ENCODE measurements at regions not wholly inside any gene's neighbourhood (a gene's known extent, or its start where the extent isn't known, plus 50 kb on each side); places are given as distances from the start of the nearest gene placed in this dataset.
"Not testable (repeated sequence)": the region's sequence is repeated elsewhere in the genome, so short reads cannot be mapped to it uniquely, and the experiment has no call there.

DNA sequence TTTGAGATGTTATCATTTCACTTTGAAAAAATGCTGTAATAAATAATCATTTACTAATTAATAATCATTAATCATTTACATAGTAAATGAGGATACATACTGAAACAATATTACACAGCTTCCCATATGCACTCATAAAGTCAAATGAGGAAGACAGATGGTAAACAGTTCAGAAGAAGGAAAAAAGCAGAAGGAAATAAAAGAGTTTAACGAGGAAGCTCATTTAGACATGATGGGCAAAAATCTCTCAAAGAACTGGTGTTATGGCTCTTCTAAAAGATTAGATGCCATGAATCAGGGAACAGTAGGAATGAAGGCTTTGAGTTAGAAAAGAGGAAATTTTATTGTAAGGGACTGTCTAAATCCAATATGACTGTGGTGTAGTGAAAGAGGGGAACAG lies 347.6 kb downstream of the PTPRC start:
- DNase-seq: no peak

DNA sequence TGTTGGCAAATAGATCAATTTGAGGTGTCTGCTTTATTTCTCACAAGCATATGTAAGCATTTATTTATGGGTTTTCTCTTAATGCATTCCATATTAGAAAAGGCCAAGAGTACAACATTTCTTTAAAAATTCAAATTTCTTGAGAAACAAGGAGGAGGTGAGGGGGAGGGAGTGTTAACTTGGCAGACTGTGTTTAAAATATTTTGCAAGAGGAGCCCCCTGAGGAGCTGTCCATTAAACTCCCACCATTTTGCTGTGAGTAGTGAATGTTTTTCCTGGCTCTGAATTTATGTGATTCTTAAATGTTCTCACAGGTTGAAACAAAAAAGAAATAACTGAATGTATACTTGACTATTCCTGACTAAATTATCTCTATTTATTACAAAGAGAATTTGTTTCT lies 363.8 kb downstream of the PTPRC start:
- no peak for DNase-seq

- DNase-seq: no peak
These were observed 368.6 kb downstream of the PTPRC start for GRCh38 chr1:199007423-199007822.

DNA sequence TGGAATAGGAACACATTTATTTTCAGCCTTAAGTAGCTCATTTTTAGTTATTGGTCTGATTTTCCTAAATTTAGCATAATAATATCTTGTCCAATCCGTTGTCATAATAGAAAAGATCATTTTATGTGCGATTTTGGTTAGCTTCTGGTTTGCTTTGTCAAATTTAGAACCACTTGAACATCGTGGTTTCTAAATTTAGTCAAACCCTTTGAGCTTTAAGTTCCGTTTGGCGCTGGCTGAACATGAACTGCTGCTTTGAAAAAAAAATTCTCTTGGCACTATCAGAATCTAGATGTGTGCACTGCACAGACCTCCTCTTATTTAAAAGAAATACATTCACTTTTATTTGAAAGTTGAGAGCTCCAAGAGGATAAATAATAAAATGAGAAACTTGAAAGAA lies 370.6 kb downstream of the PTPRC start:
- no peak for DNase-seq

GRCh38 chr1:199010492-199010891 lies 371.7 kb downstream of the PTPRC start:
- DNase-seq: no peak

GRCh38 chr1:199010933-199011332 lies 372.1 kb downstream of the PTPRC start:
- no peak for DNase-seq

DNA sequence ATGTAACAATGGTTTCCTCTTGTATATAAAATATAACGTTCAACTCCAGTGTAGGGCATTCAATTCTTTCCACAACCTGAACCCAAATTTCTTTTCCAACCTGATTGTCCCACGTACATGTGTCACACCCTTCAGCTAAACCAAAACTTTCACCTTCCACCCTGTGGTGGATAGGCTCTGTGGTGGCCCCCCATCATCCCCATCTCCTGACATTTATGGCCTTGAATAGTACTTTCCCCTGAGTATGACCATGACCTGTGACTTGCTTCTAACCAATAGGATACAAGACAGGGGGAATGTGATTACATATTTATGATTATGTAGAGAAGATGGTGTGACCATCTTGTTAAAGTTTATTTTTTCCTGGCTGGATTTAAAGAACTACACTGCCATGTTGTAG lies 377.0 kb downstream of the PTPRC start:
- no peak for DNase-seq

DNA sequence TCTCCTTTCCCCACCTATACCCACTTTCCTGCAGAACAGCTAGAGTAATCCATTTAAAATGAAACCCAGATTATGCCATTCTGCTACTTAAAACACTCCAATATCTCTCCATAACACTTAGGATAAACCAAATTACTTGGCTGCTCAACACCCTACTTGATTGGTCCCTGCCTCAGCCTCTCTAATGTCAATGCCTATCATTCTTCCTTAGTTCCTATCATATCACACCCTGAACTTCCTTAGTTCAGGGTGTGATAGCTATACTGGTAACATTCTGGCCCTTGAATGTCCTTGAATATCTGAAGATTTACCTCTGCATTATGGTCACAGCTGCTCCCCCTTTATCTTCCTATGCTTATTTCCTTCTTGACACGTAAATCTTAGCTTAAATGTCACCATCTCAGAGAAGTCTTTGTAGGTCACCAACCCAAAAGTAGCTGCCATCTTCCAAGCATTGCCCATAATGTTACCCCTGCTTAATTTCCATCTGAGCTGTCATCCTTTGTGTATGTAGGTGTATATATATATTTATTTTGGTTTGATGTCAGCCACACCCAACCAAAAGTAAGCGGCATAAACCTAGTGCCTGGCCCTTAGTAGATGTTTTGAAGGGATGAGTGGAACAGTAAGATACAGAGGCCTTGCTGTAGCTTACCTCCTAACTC lies 379.8 kb downstream of the PTPRC start:
- DNase-seq: no peak

DNA sequence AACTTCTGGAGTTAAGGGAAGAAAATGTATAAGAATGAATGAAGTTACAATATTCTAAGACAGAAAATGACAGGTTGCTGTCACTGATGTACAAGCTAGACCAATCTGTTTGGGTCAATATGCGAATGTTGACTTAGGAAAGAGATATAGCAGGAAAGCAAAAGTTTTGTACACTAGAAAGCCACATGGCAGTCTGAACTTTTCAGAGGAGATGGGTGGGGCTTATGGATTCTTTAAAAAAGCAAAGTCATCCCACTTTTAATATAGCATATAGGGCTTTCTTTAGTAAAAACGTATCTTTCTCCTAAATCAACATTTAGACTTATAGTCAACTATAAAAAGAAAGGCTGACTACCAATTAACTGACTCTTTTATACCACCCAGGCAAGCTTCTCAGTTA lies 381.2 kb downstream of the PTPRC start:
- DNase-seq: no peak

DNA sequence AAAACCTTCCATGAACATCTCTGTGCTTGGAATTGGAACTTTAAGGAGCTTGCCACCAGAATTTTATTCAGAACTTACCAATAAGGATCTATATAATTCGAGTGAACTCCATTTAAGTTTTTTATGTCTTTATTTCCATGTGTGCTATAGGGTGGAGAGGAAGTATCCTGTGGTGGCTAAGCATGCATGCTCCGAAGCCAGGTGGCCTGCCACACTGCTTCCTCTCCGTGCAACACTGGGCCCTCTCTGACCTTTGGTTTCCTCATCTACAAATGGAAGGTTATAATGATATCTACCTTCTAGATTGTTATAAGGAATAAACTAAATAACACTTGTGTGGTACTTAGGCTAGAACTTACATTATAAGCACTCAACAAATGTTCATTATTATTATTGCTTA lies 382.1 kb downstream of the PTPRC start:
- no peak for DNase-seq

GRCh38 chr1:199029401-199029800 lies 390.6 kb downstream of the PTPRC start:
- DNase-seq: no peak

DNA sequence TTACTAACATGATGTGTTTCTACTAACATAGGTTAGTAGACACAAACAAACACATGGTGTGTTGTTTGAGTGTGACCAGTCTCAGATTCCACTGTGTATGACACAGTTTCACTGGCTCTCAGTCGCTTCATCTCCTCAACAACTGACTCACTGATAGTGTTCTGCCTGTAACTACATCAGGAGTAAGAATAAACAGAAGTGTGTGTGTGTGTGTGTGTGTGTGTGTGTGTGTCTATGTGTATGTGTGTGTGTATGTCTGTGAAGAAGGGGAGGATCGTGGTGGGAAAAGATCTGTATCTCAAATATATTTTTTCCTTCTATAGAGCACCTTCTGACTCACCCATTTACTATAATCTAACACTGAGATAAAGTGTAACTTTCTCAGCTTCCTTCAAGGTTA lies 391.0 kb downstream of the PTPRC start:
- no peak for DNase-seq

DNA sequence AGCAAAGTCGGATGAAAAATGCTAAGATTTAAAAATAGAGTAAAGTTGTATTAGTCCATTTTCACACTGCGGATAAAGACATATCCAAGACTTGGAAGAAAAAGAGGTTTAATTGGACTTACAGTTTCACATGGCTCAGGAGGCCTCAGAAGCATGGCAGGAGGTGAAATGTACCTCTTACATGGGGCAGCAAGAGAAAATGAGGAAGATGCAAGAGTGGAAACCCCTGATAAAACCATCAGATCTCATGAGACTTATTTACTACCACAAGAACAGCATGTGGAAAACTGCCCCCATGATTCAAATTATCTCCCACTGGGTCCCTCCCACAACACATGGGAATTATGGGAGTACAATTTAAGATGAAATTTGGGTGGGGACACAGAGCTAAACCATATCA lies 391.7 kb downstream of the PTPRC start:
- DNase-seq: not testable (repeated sequence)

DNA sequence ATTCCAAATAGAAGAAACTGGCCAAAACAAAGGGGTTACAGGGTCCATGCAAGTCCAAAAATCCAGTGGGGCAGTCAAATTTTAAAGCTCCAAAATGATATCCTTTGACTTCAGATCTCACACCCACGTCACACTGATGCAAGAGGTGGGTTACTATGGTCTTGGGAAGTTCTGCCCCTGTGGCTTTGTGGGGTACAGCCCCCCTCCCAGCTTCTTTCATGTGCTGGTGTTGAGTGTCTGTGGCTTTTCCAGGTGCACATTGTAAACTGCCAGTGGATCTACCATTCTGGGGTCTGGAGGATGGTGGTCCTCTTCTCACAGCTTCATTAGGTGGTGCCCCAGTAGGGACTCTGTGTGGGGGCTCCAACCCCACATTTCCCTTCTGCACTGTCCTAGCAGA lies 392.3 kb downstream of the PTPRC start:
- not testable (repeated sequence) for DNase-seq

DNA sequence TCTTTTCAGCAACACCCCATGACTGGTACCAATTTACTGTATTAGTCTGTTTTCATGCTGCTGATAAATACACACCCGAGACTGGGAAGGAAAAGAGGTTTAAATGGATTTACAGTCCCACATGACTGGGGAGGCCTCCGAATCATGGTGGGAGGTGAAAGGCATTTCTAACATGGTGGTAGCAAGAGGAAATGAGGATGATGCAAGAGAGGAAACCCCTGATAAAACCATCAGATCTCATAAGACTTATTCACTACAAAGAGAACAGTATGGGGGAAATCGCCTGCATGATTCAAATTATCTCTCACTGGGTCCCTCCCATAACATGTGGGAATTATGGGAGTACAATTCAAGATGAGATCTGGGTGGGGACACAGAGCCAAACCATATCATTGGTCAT lies 393.6 kb downstream of the PTPRC start:
- DNase-seq: not testable (repeated sequence)

- no peak for DNase-seq
These were observed 394.8 kb downstream of the PTPRC start for GRCh38 chr1:199033661-199034060.

DNA sequence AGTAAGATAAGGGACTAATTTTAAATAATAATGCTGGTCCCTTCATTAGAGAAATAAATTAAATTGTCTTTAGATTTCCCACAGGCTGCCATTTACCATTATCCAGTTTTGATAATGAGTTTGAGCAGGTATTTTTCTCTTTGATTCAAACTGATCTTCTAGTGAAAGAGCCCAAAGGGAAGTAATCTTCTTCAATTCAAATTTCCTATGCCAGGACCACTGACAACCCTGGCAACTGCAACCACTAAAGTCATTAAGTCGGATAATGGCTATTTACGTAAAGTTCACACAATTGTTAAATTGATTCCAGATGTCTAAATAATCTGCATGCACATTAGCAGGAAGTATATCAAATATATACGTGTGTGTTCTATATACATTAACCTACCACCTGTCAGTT lies 399.3 kb downstream of the PTPRC start:
- DNase-seq: no peak

- no peak for DNase-seq
These were observed 401.5 kb downstream of the PTPRC start for GRCh38 chr1:199040076-199040905.

- DNase-seq: no peak
These were observed 402.5 kb downstream of the PTPRC start for GRCh38 chr1:199041173-199041914.

DNA sequence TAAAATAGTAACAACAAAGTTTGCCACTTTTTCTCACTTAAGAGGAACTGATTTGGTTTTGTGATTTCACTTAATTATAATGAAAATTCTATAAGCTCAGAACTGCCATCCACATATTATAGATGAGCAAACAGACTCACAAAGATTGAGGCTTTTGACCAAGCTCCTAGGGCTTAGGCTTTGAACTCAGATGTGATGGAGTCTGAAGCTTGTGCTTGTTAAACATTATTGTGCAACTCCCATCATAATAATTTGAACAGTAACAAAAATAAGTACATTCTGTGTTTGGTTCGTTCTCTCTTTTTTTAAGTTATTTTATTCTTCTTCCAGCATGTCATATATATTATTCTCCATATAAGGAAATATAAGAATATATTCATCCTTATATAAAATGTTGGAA lies 403.4 kb downstream of the PTPRC start:
- no peak for DNase-seq

DNA sequence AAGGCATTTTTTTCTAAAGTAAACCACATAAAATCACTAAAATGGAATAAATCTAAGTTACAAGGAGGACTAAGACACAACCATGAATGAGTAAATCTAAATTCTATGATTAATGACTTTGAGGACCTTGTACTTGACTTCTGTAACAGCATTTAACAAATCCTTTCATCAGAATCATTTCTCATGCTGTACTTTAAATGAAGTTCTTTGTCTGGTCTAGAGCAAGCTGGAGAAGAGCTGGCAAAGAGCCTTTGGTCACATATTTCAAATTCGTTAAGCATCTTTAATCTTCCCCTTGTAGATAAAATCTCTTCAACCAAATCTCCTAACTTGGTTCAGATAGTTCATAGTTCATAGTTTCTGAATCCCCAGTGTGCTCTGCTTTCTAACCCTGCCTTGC lies 405.4 kb downstream of the PTPRC start:
- no peak for DNase-seq

GRCh38 chr1:199046618-199047017 lies 407.8 kb downstream of the PTPRC start:
- DNase-seq: no peak

- DNase-seq: no peak
These were observed 415.9 kb downstream of the PTPRC start for GRCh38 chr1:199054694-199055093.

DNA sequence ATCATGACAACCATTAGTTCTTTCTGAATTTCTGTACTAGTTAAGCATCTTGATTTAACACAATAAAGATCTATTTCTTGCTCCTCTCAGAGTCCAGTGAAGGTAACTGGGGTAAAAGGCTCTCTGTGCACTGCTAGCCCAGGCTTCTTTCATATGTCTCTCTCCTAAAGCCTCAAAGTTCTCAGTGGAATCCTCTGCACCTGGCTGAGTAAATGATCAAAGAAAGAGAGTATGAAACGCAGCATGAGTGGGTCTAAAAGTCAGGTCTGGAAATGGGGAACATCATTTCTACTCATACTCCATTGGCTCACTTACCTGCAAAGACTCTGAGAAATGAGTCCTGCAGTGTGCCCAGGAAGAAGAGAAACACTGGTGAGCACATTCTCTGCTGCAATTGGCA lies 418.5 kb downstream of the PTPRC start:
- no peak for DNase-seq

Measured in DMS153 (cell line).